Smooth muscle cell (in vitro differentiated cells): ENCODE measurements at regions not wholly inside any gene's neighbourhood (a gene's known extent, or its start where the extent isn't known, plus 50 kb on each side); places are given as distances from the start of the nearest gene placed in this dataset.

ENCODE experiments used
- DNase-seq: peaks from one replicate; lab custom pipeline; 2025; ENCODE audit not compliant: unreplicated experiment; lab: John Stamatoyannopoulos, UW
- H2AFZ ChIP-seq: fragments of 200-600 bp; sonication (generic); 2 replicates; pipeline ENCODE4 v1.6.0; 2016; ENCODE audit warnings: antibody characterized with exemption, low read depth, mild to moderate bottlenecking
- H3F3A ChIP-seq: fragments of 200-600 bp; sonication (generic); 2 replicates; pipeline ENCODE4 v1.6.0; 2017; ENCODE audit warnings: antibody characterized with exemption, low read depth
- H3K27ac ChIP-seq: fragments of 200-600 bp; sonication (generic); 2 replicates; pipeline ENCODE4 v1.5.1; 2016; ENCODE audit warnings: low read depth, mild to moderate bottlenecking
- H3K27me3 ChIP-seq: fragments of 200-600 bp; sonication (generic); 2 replicates; pipeline ENCODE4 v1.6.1; 2016; ENCODE audit warnings: low read depth, mild to moderate bottlenecking
- H3K36me3 ChIP-seq: fragments of 200-600 bp; sonication (generic); 2 replicates; pipeline ENCODE4 v1.5.1; 2016; ENCODE audit warnings: low read depth
- H3K4me1 ChIP-seq: fragments of 200-600 bp; sonication (generic); 2 replicates; pipeline ENCODE4 v1.5.1; 2016; ENCODE audit warnings: low read depth
- H3K4me2 ChIP-seq: fragments of 200-600 bp; sonication (generic); 2 replicates; pipeline ENCODE4 v1.6.0; 2016; ENCODE audit warnings: mild to moderate bottlenecking
- H3K4me3 ChIP-seq: fragments of 200-600 bp; sonication (generic); 2 replicates; pipeline ENCODE4 v1.5.1; 2016; ENCODE audit warnings: mild to moderate bottlenecking
- H3K79me2 ChIP-seq: fragments of 200-600 bp; sonication (generic); 2 replicates; pipeline ENCODE4 v1.6.0; 2016; ENCODE audit warnings: low read depth, mild to moderate bottlenecking
- H3K9ac ChIP-seq: fragments of 200-600 bp; sonication (generic); 2 replicates; pipeline ENCODE4 v1.6.0; 2016; ENCODE audit warnings: low read depth
- H3K9me3 ChIP-seq: fragments of 200-600 bp; sonication (generic); replicated peaks from 2 replicates; pipeline ENCODE4 v1.5.1; 2016; ENCODE audit warnings: low read depth
- H4K20me1 ChIP-seq: fragments of 200-600 bp; sonication (generic); 2 replicates; pipeline ENCODE4 v1.6.0; 2016; ENCODE audit warnings: low read depth
- CTCF ChIP-seq: fragments of 200-600 bp; sonication (generic); IDR thresholded peaks from 2 replicates; pipeline ENCODE4 v1.5.1; 2017; ENCODE audit warnings: borderline replicate concordance, mild to moderate bottlenecking, antibody characterized with exemption; ENCODE audit not compliant: insufficient read depth, poor library complexity, severe bottlenecking
- WGBS: methylation state at CpG from one replicate; pipeline ENCODE4 v1.1.7; 2016; ENCODE audit warnings: low lambda C conversion rate; 5-methylcytosine and 5-hydroxymethylcytosine counted together

GRCh38 chr13:55432814-55433213, 1707.9 kb upstream of the PRR20A start:
- H3K9ac ChIP-seq: no peak overlapping the region
- no peaks in the 10 kb centered on the region for H4K20me1 ChIP-seq
- H3K79me2 ChIP-seq: no peaks in the 10 kb centered on the region
- no peaks in the 10 kb centered on the region for H3F3A ChIP-seq
- TF ChIP-seq CTCF: no peak
- WGBS: 77% methylated on average over 4 of the region's 4 CpGs
- peaks cover 10% of the 10 kb centered on the region for H3K4me1 ChIP-seq
- H3K27ac ChIP-seq: no peak overlapping the region
- no peak for DNase-seq
- no peak overlapping the region for H3K4me2 ChIP-seq
- no peaks in the 10 kb centered on the region for H3K9me3 ChIP-seq
- H3K36me3 ChIP-seq: no peaks in the 10 kb centered on the region
- H2AFZ ChIP-seq: no peak overlapping the region
- no peak overlapping the region for H3K4me3 ChIP-seq
- no peaks in the 10 kb centered on the region for H3K27me3 ChIP-seq

GRCh38 chr13:55437162-55437561, 1703.6 kb upstream of the PRR20A start:
- DNase-seq: no peak
- no peaks in the 10 kb centered on the region for H4K20me1 ChIP-seq
- H3K4me2 ChIP-seq: no peak overlapping the region
- peaks cover 14% of the 10 kb centered on the region for H3K4me1 ChIP-seq
- H3K27me3 ChIP-seq: no peaks in the 10 kb centered on the region
- H3K27ac ChIP-seq: no peak overlapping the region
- H3K9ac ChIP-seq: no peak overlapping the region
- H3K79me2 ChIP-seq: no peaks in the 10 kb centered on the region
- no peak for TF ChIP-seq CTCF
- no peaks in the 10 kb centered on the region for H3K36me3 ChIP-seq
- H2AFZ ChIP-seq: no peak overlapping the region
- no peaks in the 10 kb centered on the region for H3K9me3 ChIP-seq
- no peaks in the 10 kb centered on the region for H3F3A ChIP-seq
- H3K4me3 ChIP-seq: no peak overlapping the region
- 100% methylated on average over 1 of the region's 1 CpG for WGBS

GRCh38 chr13:55439450-55439849, 1701.3 kb upstream of the PRR20A start:
- H3K79me2 ChIP-seq: no peaks in the 10 kb centered on the region
- H3K27ac ChIP-seq: peak overlapping the region; percentile 21
- no peaks in the 10 kb centered on the region for H3K27me3 ChIP-seq
- H3K4me2 ChIP-seq: no peak overlapping the region
- H3K9ac ChIP-seq: no peak overlapping the region
- no peak overlapping the region for H3K4me3 ChIP-seq
- H3K36me3 ChIP-seq: no peaks in the 10 kb centered on the region
- H3F3A ChIP-seq: no peaks in the 10 kb centered on the region
- H3K9me3 ChIP-seq: no peaks in the 10 kb centered on the region
- no peak for DNase-seq
- no peak for TF ChIP-seq CTCF
- 14% methylated on average over 1 of the region's 1 CpG for WGBS
- H2AFZ ChIP-seq: peak overlapping the region; percentile 11
- H4K20me1 ChIP-seq: no peaks in the 10 kb centered on the region
- peaks cover 14% of the 10 kb centered on the region for H3K4me1 ChIP-seq

- Histone ChIP-seq H3K4me2 (no peak overlapping the region), H3K9ac (no peak overlapping the region), H3K9me3 (no peaks in the 10 kb centered on the region), H3K4me3 (no peak overlapping the region), H3K79me2 (no peaks in the 10 kb centered on the region), H3K4me1 (peaks cover 14% of the 10 kb centered on the region), H3K27me3 (no peaks in the 10 kb centered on the region), H2AFZ (peak overlapping the region; percentile 16), H3K27ac (no peak overlapping the region), H3K36me3 (no peaks in the 10 kb centered on the region), H4K20me1 (no peaks in the 10 kb centered on the region), H3F3A (no peaks in the 10 kb centered on the region)
- 89% methylated on average over 4 of the region's 4 CpGs for WGBS
- DNase-seq: no peak
- TF ChIP-seq CTCF: no peak
Observed at GRCh38 chr13:55440465-55441085, 1700.1 kb upstream of the PRR20A start.
